GM21360 (cell line): ENCODE measurements at regions not wholly inside any gene's neighbourhood (a gene's known extent, or its start where the extent isn't known, plus 50 kb on each side); places are given as distances from the start of the nearest gene placed in this dataset.

Experiments used
- ATAC-seq: cut with Tn5 transposase; IDR thresholded peaks from one replicate; pipeline ENCODE4 v1.9.1; 2021; ENCODE audit warnings: mild to moderate bottlenecking, moderate library complexity; ENCODE audit not compliant: unreplicated experiment

DNA sequence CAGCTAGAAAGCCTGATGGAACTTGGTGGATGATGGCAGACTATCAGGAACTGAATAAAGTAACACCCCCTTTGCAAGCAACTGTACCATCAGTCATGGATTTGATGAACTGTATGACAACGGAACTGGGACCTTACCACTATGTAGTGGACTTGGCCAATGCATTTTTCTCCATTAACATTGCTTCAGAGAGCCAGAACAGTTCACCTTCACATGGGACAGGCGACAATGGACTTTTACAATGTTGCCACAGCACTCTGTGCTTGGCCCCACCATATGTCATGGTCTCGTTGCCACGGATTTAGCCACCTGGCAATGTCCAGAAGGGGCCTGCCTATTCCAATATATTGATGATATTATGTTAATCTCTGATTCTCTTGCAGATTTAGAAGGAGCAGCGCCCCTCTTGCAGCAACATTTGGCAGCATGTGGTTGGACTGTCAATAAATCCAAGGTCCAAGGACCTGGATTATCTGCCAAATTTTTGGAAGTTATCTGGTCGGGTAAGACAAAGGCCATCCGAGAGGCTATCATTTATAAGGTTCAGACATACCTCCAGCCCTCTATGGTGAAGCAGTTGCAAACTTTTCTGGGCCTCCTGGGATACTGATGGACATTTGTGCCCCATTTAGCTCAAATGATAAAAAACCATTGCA, 52.2 kb upstream of the ZC3H15 start:
- no peak for ATAC-seq
